A549 (cell line): ENCODE measurements at regions not wholly inside any gene's neighbourhood (a gene's known extent, or its start where the extent isn't known, plus 50 kb on each side); places are given as distances from the start of the nearest gene placed in this dataset.

Experiments
- ATAC-seq, 2 experiments: fragments of 200-7000 bp in 1 of 2; fragments of >200 bp in 1 of 2; cut with Nextera tagmentation in 1 of 2; cut with Tn5 transposase in 1 of 2; 3 replicates each; pipeline versions ENCODE4 v1.8.0 to v1.9.1; 2018 to 2020; ENCODE audit warnings: mild to moderate bottlenecking in 1 of 2, moderate library complexity in 1 of 2
- CTCF ChIA-PET: fragments of 300-600 bp; sonication (Branson Sonifier 250); formaldehyde crosslinking; extraction: SDS; loops from one replicate; lab custom pipeline; 2021; ENCODE audit warnings: antibody characterized with exemption, inconsistent platforms; lab: Yijun Ruan, JAX
- POLR2A ChIA-PET: fragments of 350-600 bp; formaldehyde crosslinking; extraction: SDS; loops from one replicate; lab custom pipeline; 2021; ENCODE audit warnings: antibody characterized with exemption, inconsistent platforms; lab: Yijun Ruan, JAX
- DNase-seq, 2 experiments: peaks; one replicate each; pipeline versions ENCODE4 v3.0.0 to v3.0.0-alpha.2; 2011 to 2016; ENCODE audit warnings: low read depth in 1 of 2, low spot score in 1 of 2
- FAIRE-seq: peaks from 2 replicates; lab custom pipeline; 2011; peaks lifted over from hg19 to GRCh38; lab: Jason Lieb, UNC
- H3K27ac ChIP-seq, 2 experiments: fragments of >200 bp; sonication (Bioruptor Twin); formaldehyde crosslinking; 3 replicates each; pipeline ENCODE4 v1.5.1; 2016 to 2017
- H3K4me1 ChIP-seq: fragments of >200 bp; sonication (Bioruptor Twin); formaldehyde crosslinking; 3 replicates; pipeline ENCODE4 v1.6.1; 2016
- H3K4me2 ChIP-seq: fragments of >200 bp; sonication (Bioruptor Twin); formaldehyde crosslinking; 3 replicates; pipeline ENCODE4 v1.6.1; 2016
- H3K4me3 ChIP-seq: fragments of >200 bp; sonication (Bioruptor Twin); formaldehyde crosslinking; 3 replicates; pipeline ENCODE4 v1.5.1; 2016
- H3K9me3 ChIP-seq: fragments of >200 bp; sonication (Bioruptor Twin); formaldehyde crosslinking; 3 replicates; pipeline ENCODE4 v1.6.1; 2016
- CBX2 ChIP-seq: fragments of 200-600 bp; sonication (generic); IDR thresholded peaks from 2 replicates; pipeline ENCODE4 v1.6.1; 2016; ENCODE audit warnings: low read depth, mild to moderate bottlenecking, borderline replicate concordance
- CBX8 ChIP-seq: fragments of 200-600 bp; sonication (generic); IDR thresholded peaks from 2 replicates; pipeline ENCODE4 v1.6.1; 2016
- CHD4 ChIP-seq: fragments of 200-600 bp; sonication (generic); IDR thresholded peaks from 2 replicates; pipeline ENCODE4 v1.6.1; 2016; ENCODE audit warnings: antibody characterized with exemption, mild to moderate bottlenecking, borderline replicate concordance
- EHF ChIP-seq: fragments of 250-450 bp; sonication (Bioruptor Pico); IDR thresholded peaks from 2 replicates; pipeline ENCODE4 v1.5.0; 2020; ENCODE audit warnings: mild to moderate bottlenecking
- ESRRA ChIP-seq: fragments of 150-350 bp; IDR thresholded peaks from 2 replicates; pipeline ENCODE4 v1.6.1; 2014; ENCODE audit warnings: mild to moderate bottlenecking, low read length, borderline replicate concordance
- HDAC2 ChIP-seq: fragments of 200-600 bp; sonication (generic); IDR thresholded peaks from 2 replicates; pipeline ENCODE4 v1.6.1; 2016
- HEYL ChIP-seq: fragments of 250-450 bp; sonication (Bioruptor Pico); IDR thresholded peaks from 2 replicates; pipeline ENCODE4 v1.8.0; 2021; ENCODE audit warnings: mild to moderate bottlenecking, moderate library complexity
- HOXA7 ChIP-seq: fragments of 250-450 bp; sonication (Bioruptor Pico); IDR thresholded peaks from 2 replicates; pipeline ENCODE4 v1.5.0; 2020; ENCODE audit warnings: mild to moderate bottlenecking, moderate library complexity
- KDM5A ChIP-seq: fragments of 200-600 bp; sonication (generic); IDR thresholded peaks from 2 replicates; pipeline ENCODE4 v1.6.1; 2016; ENCODE audit warnings: antibody characterized with exemption, mild to moderate bottlenecking
- MYC ChIP-seq: IDR thresholded peaks from 2 replicates; pipeline ENCODE4 v1.6.1; 2012; ENCODE audit warnings: mild to moderate bottlenecking, inconsistent platforms, low read length, improper control_type of control experiment, borderline replicate concordance
- NR3C1 ChIP-seq: fragments of >200 bp; sonication (Bioruptor Twin); formaldehyde crosslinking; IDR thresholded peaks from 3 replicates; pipeline ENCODE4 v1.6.1; 2017
- PHF8 ChIP-seq: fragments of 200-600 bp; sonication (generic); IDR thresholded peaks from 2 replicates; pipeline ENCODE4 v1.6.1; 2016; ENCODE audit warnings: low read depth, mild to moderate bottlenecking, antibody characterized with exemption, moderate library complexity, borderline replicate concordance
- RARB ChIP-seq: fragments of 250-450 bp; sonication (Bioruptor Pico); IDR thresholded peaks from 2 replicates; pipeline ENCODE4 v1.8.0; 2021; ENCODE audit warnings: mild to moderate bottlenecking, moderate library complexity
- RNF2 ChIP-seq: fragments of 200-600 bp; sonication (generic); IDR thresholded peaks from 2 replicates; pipeline ENCODE4 v1.6.1; 2016; ENCODE audit warnings: low read depth, mild to moderate bottlenecking, antibody characterized with exemption, moderate library complexity, borderline replicate concordance
- TP53 ChIP-seq: fragments of 250-450 bp; sonication (Bioruptor Pico); IDR thresholded peaks from 2 replicates; pipeline ENCODE4 v1.5.0; 2021; ENCODE audit warnings: mild to moderate bottlenecking, moderate library complexity
- WGBS: methylation state at CpG from one replicate; pipeline ENCODE4 v1.1.6; 2017; ENCODE audit errors: missing lambda C conversion rate; 5-methylcytosine and 5-hydroxymethylcytosine counted together
- TF ChIP-seq, protein P1 (sequence below): IDR thresholded peaks from 2 replicates; pipeline ENCODE4 v1.6.1; 2012
- TF ChIP-seq, protein P2 (sequence below): IDR thresholded peaks from 2 replicates; pipeline ENCODE4 v1.6.1; 2012; ENCODE audit warnings: low read depth, borderline replicate concordance
- TF ChIP-seq, protein P3 (sequence below): fragments of 450-650 bp; IDR thresholded peaks from 2 replicates; pipeline ENCODE4 v1.6.1; 2014; ENCODE audit warnings: antibody characterized with exemption
- TF ChIP-seq, protein P4 (sequence below): fragments of >200 bp; sonication (Bioruptor Twin); formaldehyde crosslinking; IDR thresholded peaks from 3 replicates; pipeline ENCODE4 v1.5.1; 2016
- TF ChIP-seq, protein P5 (sequence below): fragments of 150-350 bp; IDR thresholded peaks from 2 replicates; pipeline ENCODE4 v1.6.1; 2014; ENCODE audit warnings: low read depth, mild to moderate bottlenecking, low read length

DNA sequence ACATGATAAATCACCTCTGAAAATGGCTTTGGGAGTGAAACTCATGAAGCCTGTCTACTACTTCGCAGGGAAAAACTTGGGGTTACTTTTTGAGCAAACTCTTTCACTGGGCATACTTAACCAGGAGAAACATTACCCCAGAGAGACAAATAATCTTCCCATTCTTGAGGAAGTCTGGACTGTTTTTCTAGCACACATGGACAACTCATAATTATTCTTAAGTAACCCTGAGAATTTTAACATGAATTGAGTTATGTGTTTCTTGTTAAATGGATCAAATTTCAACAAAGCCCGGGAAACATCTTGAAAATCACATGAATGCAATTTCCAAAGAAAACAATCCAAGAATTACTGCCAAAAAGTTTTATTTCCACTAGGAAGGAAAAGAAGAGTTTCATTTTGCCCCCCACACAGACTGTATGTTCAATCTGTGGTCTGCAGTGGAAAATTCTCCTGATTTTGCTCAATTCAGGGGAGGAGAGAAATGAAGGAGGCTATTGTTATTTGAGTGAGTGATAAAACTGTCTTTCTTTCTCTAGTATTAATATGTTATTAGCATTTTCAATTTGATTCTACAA, 564.8 kb upstream of the CLINT1 start:
- no peak overlapping the region for H3K4me2 ChIP-seq
- no peak overlapping the region for H3K27ac ChIP-seq
- FAIRE-seq, result no peak
- ChIA-PET POLR2A (no interaction called here), CTCF (interaction anchor here (0.7 kb wide), 1 partner anchor 41 kb away, joined by 3 read pairs; no protein-coding TSS in a partner anchor)
- no peak for ATAC-seq
- H3K4me3 ChIP-seq, result no peak overlapping the region
- no peak for DNase-seq
- no peaks in the 10 kb centered on the region for H3K9me3 ChIP-seq
- whole genome bisulfite sequencing, result 2% methylated on average over 2 of the region's 2 CpGs
- TF ChIP-seq KDM5A, result no peak
- TF ChIP-seq CBX8, result no peak
- TF ChIP-seq, protein P1, sequence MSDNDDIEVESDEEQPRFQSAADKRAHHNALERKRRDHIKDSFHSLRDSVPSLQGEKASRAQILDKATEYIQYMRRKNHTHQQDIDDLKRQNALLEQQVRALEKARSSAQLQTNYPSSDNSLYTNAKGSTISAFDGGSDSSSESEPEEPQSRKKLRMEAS, result no peak
- TF ChIP-seq, protein P2, sequence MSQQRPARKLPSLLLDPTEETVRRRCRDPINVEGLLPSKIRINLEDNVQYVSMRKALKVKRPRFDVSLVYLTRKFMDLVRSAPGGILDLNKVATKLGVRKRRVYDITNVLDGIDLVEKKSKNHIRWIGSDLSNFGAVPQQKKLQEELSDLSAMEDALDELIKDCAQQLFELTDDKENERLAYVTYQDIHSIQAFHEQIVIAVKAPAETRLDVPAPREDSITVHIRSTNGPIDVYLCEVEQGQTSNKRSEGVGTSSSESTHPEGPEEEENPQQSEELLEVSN, result no peak
- TF ChIP-seq, protein P3, sequence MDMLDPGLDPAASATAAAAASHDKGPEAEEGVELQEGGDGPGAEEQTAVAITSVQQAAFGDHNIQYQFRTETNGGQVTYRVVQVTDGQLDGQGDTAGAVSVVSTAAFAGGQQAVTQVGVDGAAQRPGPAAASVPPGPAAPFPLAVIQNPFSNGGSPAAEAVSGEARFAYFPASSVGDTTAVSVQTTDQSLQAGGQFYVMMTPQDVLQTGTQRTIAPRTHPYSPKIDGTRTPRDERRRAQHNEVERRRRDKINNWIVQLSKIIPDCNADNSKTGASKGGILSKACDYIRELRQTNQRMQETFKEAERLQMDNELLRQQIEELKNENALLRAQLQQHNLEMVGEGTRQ, result no peak
- no peak for TF ChIP-seq HEYL (CRISPR knock-in tag)
- no peaks in the 10 kb centered on the region for H3K4me1 ChIP-seq

DNA sequence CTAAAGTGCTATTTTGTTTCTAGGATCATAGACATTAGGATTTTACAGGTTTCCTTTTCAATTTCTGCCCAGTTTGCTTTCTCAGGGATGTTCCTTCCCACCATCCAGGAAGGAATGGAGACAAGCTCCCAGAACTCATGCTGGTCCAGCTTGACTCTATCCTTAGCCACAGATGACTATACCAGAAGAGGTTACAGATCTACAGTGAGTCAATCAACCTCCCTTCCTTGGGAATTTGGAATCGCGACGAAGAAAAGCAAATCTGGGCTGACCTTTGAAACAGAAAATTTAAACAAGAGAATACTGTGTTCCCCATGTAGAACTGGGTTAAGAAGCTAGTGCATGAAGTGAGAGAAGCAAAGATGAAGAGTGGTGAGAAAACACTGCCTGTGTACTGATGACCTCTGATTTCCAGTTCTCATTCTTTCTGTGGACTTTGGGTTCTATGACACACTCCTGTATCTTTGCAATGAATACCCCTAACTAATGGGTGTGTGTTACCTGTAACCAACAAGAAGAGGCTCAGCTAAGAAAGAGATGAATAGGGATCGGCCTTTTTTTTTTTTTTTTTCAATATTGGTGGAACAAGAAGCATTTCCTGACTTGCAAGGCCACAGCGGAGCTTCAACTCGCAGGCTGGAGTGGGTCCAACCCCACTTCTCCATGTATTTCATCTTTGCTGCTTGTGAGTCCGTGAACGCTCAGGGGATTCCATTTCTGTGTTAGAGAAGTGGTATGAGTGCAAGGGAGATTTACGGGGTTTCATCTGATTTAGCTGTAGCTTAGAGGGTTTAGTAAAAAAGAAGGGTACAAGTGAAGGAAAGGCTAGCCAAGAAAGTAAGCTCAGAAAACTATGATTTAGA, 563.9 kb upstream of the CLINT1 start:
- Histone ChIP-seq H3K4me2 (no peak overlapping the region), H3K9me3 (no peaks in the 10 kb centered on the region), H3K4me1 (no peaks in the 10 kb centered on the region), H3K4me3 (no peak overlapping the region), H3K27ac (no peak overlapping the region)
- no peak for DNase-seq
- WGBS, result 40% methylated on average over 9 of the region's 9 CpGs
- ATAC-seq, result no peak
- no peak for FAIRE-seq
- POLR2A ChIA-PET, result no interaction called here
- TF ChIP-seq HDAC2 (no peak), TP53 (CRISPR knock-in tag) (no peak), ESRRA (no peak)
- TF ChIP-seq, protein P4, sequence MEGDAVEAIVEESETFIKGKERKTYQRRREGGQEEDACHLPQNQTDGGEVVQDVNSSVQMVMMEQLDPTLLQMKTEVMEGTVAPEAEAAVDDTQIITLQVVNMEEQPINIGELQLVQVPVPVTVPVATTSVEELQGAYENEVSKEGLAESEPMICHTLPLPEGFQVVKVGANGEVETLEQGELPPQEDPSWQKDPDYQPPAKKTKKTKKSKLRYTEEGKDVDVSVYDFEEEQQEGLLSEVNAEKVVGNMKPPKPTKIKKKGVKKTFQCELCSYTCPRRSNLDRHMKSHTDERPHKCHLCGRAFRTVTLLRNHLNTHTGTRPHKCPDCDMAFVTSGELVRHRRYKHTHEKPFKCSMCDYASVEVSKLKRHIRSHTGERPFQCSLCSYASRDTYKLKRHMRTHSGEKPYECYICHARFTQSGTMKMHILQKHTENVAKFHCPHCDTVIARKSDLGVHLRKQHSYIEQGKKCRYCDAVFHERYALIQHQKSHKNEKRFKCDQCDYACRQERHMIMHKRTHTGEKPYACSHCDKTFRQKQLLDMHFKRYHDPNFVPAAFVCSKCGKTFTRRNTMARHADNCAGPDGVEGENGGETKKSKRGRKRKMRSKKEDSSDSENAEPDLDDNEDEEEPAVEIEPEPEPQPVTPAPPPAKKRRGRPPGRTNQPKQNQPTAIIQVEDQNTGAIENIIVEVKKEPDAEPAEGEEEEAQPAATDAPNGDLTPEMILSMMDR, result no peak
- TF ChIP-seq, all 56 proteins: peak for 0
- CTCF ChIA-PET, result interaction anchor here (0.7 to 0.9 kb wide), 2 partner anchors 40 to 124 kb away, joined by 3 read pairs; no protein-coding TSS in a partner anchor

DNA sequence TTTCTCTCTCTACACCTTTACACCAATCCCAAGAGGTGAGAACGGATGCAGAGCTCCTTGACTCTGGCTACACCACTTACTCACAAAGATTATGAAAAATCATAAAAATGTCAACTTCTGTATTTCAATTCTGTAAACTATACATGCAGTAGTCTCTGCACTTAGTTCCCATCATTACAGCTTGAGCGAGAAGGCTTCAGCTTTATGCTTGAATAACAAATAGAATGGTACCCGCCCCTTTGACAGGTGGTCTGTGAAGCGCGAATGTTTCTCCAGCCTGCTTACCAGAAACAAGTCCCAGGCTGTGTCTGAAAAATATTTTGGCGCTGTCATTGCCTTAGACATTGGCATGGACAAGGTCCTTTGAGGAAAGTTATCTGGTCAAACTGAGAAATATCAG, 562.4 kb upstream of the CLINT1 start:
- FAIRE-seq, result no peak

More for the DNA sequence above, 562.4 kb upstream of the CLINT1 start:
- Histone ChIP-seq H3K9me3 (no peaks in the 10 kb centered on the region), H3K4me3 (no peak overlapping the region), H3K4me1 (no peaks in the 10 kb centered on the region), H3K27ac (no peak overlapping the region), H3K4me2 (no peak overlapping the region)
- DNase-seq (no peak), ATAC-seq (no peak)
- WGBS, result 35% methylated on average over 6 of the region's 6 CpGs
- TF ChIP-seq, protein P4, result no peak
- TF ChIP-seq ESRRA (no peak), RARB (CRISPR knock-in tag) (no peak), HOXA7 (CRISPR knock-in tag) (no peak), EHF (CRISPR knock-in tag) (no peak), NR3C1 (no peak), CBX2 (no peak), CHD4 (no peak), HDAC2 (no peak), PHF8 (no peak), RNF2 (no peak), MYC (no peak)
- TF ChIP-seq, protein P5, sequence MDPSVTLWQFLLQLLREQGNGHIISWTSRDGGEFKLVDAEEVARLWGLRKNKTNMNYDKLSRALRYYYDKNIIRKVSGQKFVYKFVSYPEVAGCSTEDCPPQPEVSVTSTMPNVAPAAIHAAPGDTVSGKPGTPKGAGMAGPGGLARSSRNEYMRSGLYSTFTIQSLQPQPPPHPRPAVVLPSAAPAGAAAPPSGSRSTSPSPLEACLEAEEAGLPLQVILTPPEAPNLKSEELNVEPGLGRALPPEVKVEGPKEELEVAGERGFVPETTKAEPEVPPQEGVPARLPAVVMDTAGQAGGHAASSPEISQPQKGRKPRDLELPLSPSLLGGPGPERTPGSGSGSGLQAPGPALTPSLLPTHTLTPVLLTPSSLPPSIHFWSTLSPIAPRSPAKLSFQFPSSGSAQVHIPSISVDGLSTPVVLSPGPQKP, result no peak
- ChIA-PET CTCF (no interaction called here), POLR2A (no interaction called here)
